Natural killer cell (primary cell): ENCODE measurements at regions not wholly inside any gene's neighbourhood (a gene's known extent, or its start where the extent isn't known, plus 50 kb on each side); places are given as distances from the start of the nearest gene placed in this dataset.

Source experiments
- ATAC-seq, 3 donors: fragments of 150-1000 bp in 2 of 3; fragments of 200-7000 bp in 1 of 3; cut with Tn5 transposase; 1 replicate in 1 of 3; 2 replicates in 2 of 3; pipeline ENCODE4 v1.10.0; 2021; ENCODE audit warnings: mild to moderate bottlenecking in 2 of 3, moderate library complexity in 2 of 3
- DNase-seq, 2 donors: peaks; one replicate each; pipeline versions ENCODE4 v3.0.0 to v3.0.0-alpha.2; 2013 to 2021; ENCODE audit warnings: mixed read lengths in 1 of 2
- H3K27ac ChIP-seq: one replicate; pipeline ENCODE4 v1.5.1; 2013; ENCODE audit warnings: mild to moderate bottlenecking, low read length
- H3K27me3 ChIP-seq: one replicate; pipeline ENCODE4 v1.6.1; 2013; ENCODE audit warnings: low read length; ENCODE audit not compliant: control insufficient read depth, insufficient read depth
- H3K36me3 ChIP-seq: one replicate; pipeline ENCODE4 v1.6.1; 2013; ENCODE audit warnings: low read length; ENCODE audit not compliant: control insufficient read depth, insufficient read depth
- H3K4me1 ChIP-seq: one replicate; pipeline ENCODE4 v1.6.1; 2013; ENCODE audit warnings: low read length; ENCODE audit not compliant: control insufficient read depth, insufficient read depth
- H3K4me3 ChIP-seq: one replicate; pipeline ENCODE4 v1.5.1; 2013; ENCODE audit warnings: low read length
- H3K9me3 ChIP-seq: one replicate; pipeline ENCODE4 v1.6.1; 2013; ENCODE audit warnings: low read length; ENCODE audit not compliant: control insufficient read depth, insufficient read depth
- H3K27ac Mint-ChIP-seq, 2 donors: one replicate each; pipeline ENCODE4 v1.8.0; 2022; ENCODE audit warnings: mild to moderate bottlenecking in 2 of 2, mixed read lengths in 2 of 2, moderate library complexity in 1 of 2
- H3K27me3 Mint-ChIP-seq, 2 donors: one replicate each; pipeline ENCODE4 v1.8.0; 2022; ENCODE audit warnings: low read depth in 2 of 2, mixed read lengths in 2 of 2
- H3K36me3 Mint-ChIP-seq: one replicate; pipeline ENCODE4 v1.8.0; 2022; ENCODE audit warnings: mixed read lengths
- H3K4me1 Mint-ChIP-seq, 2 donors: one replicate each; pipeline ENCODE4 v1.8.0; 2022; ENCODE audit warnings: mixed read lengths in 2 of 2
- H3K4me3 Mint-ChIP-seq: one replicate; pipeline ENCODE4 v1.8.0; 2022; ENCODE audit warnings: mild to moderate bottlenecking, moderate library complexity, mixed read lengths
- H3K9me3 Mint-ChIP-seq, 2 donors: one replicate each; pipeline ENCODE4 v1.8.0; 2022; ENCODE audit warnings: mixed read lengths in 2 of 2
- WGBS: methylation state at CpG from one replicate; pipeline ENCODE4 v1.1.7; 2013; ENCODE audit warnings: missing lambda C conversion rate; ENCODE audit not compliant: insufficient coverage; 5-methylcytosine and 5-hydroxymethylcytosine counted together
- intact Hi-C: fragments of 100-400 bp; cut with micrococcal nuclease; formaldehyde crosslinking; loops from one replicate; pipeline ENCODE4 v1.14.2; 2022
- TF ChIP-seq, protein P1 (sequence below): fragments of 200-600 bp; IDR thresholded peaks from one replicate; pipeline ENCODE4 v1.8.0; 2022; ENCODE audit warnings: antibody characterized with exemption

DNA sequence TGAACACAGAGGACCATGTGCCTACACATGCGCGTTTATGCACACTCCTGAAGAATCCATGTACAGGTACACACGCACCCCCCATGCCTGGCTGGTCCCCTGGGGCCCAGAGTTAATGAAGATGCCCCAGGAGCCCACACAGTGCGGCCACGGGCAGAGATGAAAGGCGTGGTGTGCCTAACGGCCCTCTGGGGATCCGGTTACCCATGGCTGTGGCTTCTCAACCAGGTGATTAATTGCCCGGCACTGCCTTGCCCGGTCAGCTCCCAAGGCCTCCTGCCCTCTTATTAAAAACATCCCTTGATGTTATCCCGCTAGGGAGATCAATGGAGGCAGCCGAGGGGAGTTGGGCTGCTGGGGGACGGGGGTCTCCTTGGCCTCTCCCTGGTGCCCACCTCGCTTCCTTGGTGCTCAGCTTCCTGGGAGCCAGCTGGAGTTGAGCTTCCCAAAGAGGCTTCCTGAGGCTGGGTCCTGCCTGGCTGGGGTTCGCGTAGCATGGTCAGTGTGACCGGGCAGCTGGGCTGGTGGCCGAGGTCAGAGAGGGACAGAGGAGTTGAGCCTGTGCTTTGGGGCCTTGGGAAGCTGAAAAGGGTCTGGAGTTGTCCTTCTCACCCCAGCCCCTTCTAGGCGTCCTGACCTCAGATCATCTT is 75.0 kb upstream of the WNT4 start:
- Mint-ChIP-seq H3K27me3 (peaks cover 18 to 38% of the 10 kb centered on the region in 2 donors), H3K4me1 (no peaks in the 10 kb centered on the region), H3K27ac (no peak overlapping the region), H3K4me3 (no peak overlapping the region), H3K36me3 (no peaks in the 10 kb centered on the region), H3K9me3 (no peaks in the 10 kb centered on the region)
- Histone ChIP-seq H3K4me3 (no peak overlapping the region), H3K27me3 (peaks cover 2% of the 10 kb centered on the region), H3K27ac (no peak overlapping the region), H3K9me3 (no peaks in the 10 kb centered on the region), H3K36me3 (no peaks in the 10 kb centered on the region), H3K4me1 (no peaks in the 10 kb centered on the region)
- intact Hi-C loops: no loop called here
- ATAC-seq (no peak), DNase-seq (no peak)
- TF ChIP-seq, protein P1, sequence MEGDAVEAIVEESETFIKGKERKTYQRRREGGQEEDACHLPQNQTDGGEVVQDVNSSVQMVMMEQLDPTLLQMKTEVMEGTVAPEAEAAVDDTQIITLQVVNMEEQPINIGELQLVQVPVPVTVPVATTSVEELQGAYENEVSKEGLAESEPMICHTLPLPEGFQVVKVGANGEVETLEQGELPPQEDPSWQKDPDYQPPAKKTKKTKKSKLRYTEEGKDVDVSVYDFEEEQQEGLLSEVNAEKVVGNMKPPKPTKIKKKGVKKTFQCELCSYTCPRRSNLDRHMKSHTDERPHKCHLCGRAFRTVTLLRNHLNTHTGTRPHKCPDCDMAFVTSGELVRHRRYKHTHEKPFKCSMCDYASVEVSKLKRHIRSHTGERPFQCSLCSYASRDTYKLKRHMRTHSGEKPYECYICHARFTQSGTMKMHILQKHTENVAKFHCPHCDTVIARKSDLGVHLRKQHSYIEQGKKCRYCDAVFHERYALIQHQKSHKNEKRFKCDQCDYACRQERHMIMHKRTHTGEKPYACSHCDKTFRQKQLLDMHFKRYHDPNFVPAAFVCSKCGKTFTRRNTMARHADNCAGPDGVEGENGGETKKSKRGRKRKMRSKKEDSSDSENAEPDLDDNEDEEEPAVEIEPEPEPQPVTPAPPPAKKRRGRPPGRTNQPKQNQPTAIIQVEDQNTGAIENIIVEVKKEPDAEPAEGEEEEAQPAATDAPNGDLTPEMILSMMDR: no peak
- WGBS: 82% methylated on average over 19 of the region's 19 CpGs

DNA sequence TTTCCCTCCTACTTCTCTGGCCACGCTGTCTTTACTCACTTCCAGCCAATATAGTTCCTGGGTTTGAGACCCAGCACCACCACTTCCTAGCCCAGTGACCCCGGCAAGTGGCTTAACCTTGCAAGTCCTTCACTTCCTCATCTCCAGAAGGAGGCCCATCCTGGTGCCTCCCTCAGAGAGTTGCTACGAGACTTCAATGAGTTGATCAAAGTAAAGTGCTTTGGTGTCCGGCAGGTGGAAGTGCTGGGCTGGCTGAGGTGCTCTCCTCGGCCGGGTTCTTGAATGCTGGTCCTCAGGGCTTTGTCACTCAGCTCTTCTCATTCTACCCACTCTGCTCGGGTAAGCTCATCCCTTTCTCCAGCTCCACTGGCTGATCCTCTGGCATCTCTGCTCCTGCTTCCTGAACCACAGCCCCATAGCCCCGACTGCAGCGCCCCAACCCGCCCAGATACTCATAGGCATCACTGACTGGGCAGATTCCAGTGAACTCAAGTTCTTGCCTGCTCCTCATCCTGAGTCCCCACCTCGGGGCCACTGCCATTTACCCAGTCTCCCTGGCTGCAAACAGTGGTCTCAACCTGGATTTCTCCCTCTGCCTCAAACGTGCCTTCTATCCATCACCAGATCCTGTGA is 75.8 kb upstream of the WNT4 start:
- no peak overlapping the region for H3K27ac ChIP-seq
- TF ChIP-seq, protein P1: no peak
- no peak overlapping the region for H3K4me3 ChIP-seq
- no peaks in the 10 kb centered on the region for H3K36me3 ChIP-seq
- WGBS: 78% methylated on average over 12 of the region's 12 CpGs
- H3K4me1 Mint-ChIP-seq: no peaks in the 10 kb centered on the region
- DNase-seq (no peak), ATAC-seq (no peak)
- H3K36me3 Mint-ChIP-seq: no peaks in the 10 kb centered on the region
- intact Hi-C loops: no loop called here
- H3K27ac Mint-ChIP-seq: no peak overlapping the region
- H3K27me3 ChIP-seq: no peaks in the 10 kb centered on the region
- no peaks in the 10 kb centered on the region for H3K9me3 Mint-ChIP-seq
- peaks cover 13 to 31% of the 10 kb centered on the region in 2 donors for H3K27me3 Mint-ChIP-seq
- no peaks in the 10 kb centered on the region for H3K4me1 ChIP-seq
- no peak overlapping the region for H3K4me3 Mint-ChIP-seq
- H3K9me3 ChIP-seq: no peaks in the 10 kb centered on the region

DNA sequence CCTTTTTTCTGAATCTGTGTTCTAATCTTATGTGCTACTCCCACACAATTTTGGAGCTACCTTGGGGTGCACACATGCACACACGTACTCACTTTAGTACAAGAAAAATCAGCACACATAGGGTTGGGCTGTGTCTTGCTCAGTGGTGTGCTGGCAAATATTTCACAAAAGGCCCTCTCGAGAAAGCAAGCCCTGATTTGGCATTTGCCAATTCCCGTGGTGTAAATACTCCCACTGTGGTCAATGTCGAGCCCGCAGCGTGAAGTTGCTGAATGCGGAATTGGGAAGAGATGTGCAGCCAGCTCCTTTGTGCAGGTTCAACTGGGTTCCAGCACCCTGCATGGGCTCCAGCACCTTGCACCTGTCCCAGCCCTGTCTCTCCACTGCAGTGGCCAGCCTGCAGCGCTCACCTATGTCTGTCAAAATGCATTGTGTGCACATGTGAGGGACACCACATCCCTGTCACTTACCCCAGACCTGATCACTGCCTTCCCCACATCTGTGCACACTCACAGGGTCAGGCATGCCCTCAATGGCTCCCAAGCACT is 78.4 kb upstream of the WNT4 start:
- no peaks in the 10 kb centered on the region for H3K9me3 Mint-ChIP-seq
- no peak overlapping the region for H3K27ac Mint-ChIP-seq
- 87% methylated on average over 8 of the region's 8 CpGs for WGBS

More for the DNA sequence above, 78.4 kb upstream of the WNT4 start:
- TF ChIP-seq, protein P1: no peak
- H3K36me3 ChIP-seq: no peaks in the 10 kb centered on the region
- ATAC-seq (no peak), DNase-seq (no peak)
- no peaks in the 10 kb centered on the region for H3K4me1 ChIP-seq
- H3K4me3 ChIP-seq: no peak overlapping the region
- H3K9me3 ChIP-seq: no peaks in the 10 kb centered on the region
- no peaks in the 10 kb centered on the region for H3K4me1 Mint-ChIP-seq
- no peak overlapping the region for H3K27ac ChIP-seq
- peaks cover 8 to 23% of the 10 kb centered on the region in 2 donors for H3K27me3 Mint-ChIP-seq
- intact Hi-C loops: no loop called here
- no peaks in the 10 kb centered on the region for H3K36me3 Mint-ChIP-seq
- H3K4me3 Mint-ChIP-seq: no peak overlapping the region
- H3K27me3 ChIP-seq: no peaks in the 10 kb centered on the region
